ENCODE measurements at regions not wholly inside any gene's neighbourhood (a gene's known extent, or its start where the extent isn't known, plus 50 kb on each side); places are given as distances from the start of the nearest gene placed in this dataset.
"Not testable (repeated sequence)": the region's sequence is repeated elsewhere in the genome, so short reads cannot be mapped to it uniquely, and the experiment has no call there.

DNA sequence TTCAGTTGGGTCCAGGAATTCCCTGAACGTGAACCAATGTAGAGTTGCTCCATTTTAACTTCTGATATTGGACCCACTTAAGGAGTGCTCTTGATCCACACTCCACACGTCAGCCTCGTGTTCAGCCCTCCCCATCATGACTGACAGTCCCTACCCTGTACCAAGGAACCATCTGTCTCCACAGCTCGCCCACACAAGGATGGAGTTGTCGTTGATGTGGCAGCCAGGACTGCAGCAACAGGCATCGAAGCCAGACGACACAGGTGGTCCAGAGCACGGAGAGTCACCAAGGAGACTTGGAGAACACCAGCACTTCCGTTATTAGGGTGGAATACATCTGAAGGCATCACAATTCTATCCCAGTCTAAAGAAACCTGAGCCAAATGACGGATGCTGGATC lies 472.1 kb upstream of the NR3C2 start:
- Mint-ChIP-seq H3K4me3 (no peak overlapping the region), H3K9me3 (peaks cover 3% of the 10 kb centered on the region), H3K36me3 (no peaks in the 10 kb centered on the region), H3K27me3 (no peaks in the 10 kb centered on the region), H3K27ac (no peak overlapping the region), H3K4me1 (ENCODE audit: low read depth) (no peaks in the 10 kb centered on the region)
- intact Hi-C loops (cut with micrococcal nuclease), result no loop called here
- ChIA-PET CTCF (no interaction called here), POLR2A (no interaction called here)
- no peak for DNase-seq

DNA sequence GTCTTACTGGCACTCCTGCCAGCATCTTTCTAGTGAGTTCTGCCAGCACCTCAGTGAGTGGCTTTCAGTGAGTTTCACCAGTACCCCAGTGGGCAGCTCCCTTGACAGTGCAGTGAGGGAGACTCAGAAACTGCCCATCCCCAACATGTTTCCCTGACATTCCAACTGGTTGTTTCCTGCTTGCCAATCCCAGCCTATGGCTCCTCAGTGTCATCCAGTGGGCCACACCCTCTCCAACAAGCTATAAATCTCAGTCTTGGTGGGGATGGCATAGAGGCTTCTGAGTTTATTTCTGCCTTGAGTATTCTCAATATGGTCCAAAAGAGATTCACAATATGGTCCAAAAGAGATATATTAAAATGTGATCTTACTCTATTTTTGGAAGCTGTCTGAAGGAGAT lies 461.2 kb upstream of the NR3C2 start:
- ChIA-PET POLR2A (no interaction called here), CTCF (no interaction called here)
- Mint-ChIP-seq H3K4me3 (no peak overlapping the region), H3K9me3 (peaks cover 14% of the 10 kb centered on the region), H3K36me3 (peaks cover 6% of the 10 kb centered on the region), H3K4me1 (ENCODE audit: low read depth) (no peaks in the 10 kb centered on the region), H3K27me3 (no peaks in the 10 kb centered on the region), H3K27ac (no peak overlapping the region)
- DNase-seq, result no peak
- intact Hi-C loops (cut with micrococcal nuclease), result no loop called here

DNA sequence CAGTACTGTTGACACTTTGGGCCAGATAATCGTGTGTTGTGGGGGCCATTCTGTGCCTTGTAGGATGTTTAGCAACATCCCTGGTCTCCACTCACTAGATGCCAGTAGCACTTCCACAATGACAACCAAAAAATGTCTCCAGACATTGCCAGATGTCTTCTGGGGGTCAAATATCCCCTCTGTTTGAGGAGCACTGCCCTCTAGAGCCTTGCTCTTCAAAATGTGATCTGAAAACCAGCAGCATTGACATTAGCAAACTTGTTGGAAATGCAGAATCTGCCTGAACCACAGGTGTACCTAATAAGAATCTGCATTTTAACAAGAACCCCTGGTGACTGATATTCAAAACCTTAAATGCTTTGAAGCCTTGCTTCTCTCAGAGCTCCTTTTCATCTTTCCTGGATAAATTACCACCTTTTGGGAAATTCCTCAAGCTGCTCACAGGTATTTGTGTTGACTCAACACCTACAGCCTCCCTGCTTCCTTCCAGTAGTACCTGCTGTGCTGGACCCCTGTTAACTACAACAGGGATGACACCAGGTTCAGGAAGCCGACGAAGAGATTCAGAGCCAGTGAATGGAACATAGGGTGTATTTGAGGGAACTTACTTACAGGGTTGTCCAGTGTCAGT lies 459.0 kb upstream of the NR3C2 start:
- intact Hi-C loops (cut with micrococcal nuclease), result no loop called here
- Mint-ChIP-seq H3K27ac (no peak overlapping the region), H3K9me3 (peaks cover 29% of the 10 kb centered on the region), H3K36me3 (peaks cover 7% of the 10 kb centered on the region), H3K4me3 (no peak overlapping the region), H3K4me1 (ENCODE audit: low read depth) (no peaks in the 10 kb centered on the region), H3K27me3 (no peaks in the 10 kb centered on the region)
- POLR2A ChIA-PET, result no interaction called here
- CTCF ChIA-PET, result no interaction called here
- DNase-seq, result no peak

DNA sequence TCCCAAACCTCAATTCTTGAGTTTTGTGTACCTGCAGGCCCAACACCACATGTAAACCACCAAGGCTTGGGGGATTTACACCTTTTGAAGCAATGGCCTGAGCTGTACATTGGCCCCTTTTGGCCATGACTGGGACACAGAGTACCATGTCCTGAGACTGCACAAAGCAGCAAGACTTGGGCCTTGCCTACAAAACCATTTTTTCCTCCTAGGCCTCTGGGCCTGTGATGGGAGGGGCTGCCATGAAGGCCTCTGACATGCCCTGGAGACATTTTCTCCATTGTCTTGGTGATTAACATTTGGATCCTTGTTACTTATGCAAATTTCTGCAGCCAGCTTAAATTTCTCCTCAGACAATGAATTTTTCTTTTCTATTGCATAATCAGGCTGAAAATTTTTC lies 455.9 kb upstream of the NR3C2 start:
- H3K27me3 Mint-ChIP-seq; DNase-seq; CTCF ChIA-PET; H3K36me3 Mint-ChIP-seq; POLR2A ChIA-PET; H3K27ac Mint-ChIP-seq; H3K4me3 Mint-ChIP-seq; H3K4me1 Mint-ChIP-seq (ENCODE audit: low read depth); intact Hi-C loops (cut with micrococcal nuclease): not testable (repeated sequence)
- H3K9me3 Mint-ChIP-seq, result peaks cover 29% of the 10 kb centered on the region

DNA sequence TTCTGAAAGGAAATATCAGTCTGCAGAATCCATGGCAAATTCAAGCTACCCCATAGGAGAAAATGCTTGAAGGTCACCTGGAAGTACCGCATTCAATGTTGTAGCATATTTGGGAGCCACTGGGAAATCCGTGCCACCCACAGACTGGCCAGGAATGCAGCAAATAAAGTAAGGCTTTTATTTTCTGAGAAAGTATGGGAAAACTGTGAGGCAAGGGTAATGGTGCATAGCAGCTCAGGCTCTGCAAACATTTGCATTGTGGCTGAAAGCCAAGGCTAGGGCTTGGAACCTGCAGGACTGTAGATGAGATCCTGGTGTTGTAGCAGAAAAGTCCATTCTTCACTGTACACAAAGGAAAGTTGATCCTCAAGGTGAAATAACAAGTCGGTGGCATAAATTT lies 450.9 kb upstream of the NR3C2 start:
- H3K4me3 Mint-ChIP-seq, result no peak overlapping the region
- H3K9me3 Mint-ChIP-seq, result peaks cover 13% of the 10 kb centered on the region
- intact Hi-C loops (cut with micrococcal nuclease), result no loop called here
- H3K27ac Mint-ChIP-seq, result no peak overlapping the region
- no peaks in the 10 kb centered on the region for H3K36me3 Mint-ChIP-seq
- H3K4me1 Mint-ChIP-seq (ENCODE audit: low read depth), result no peaks in the 10 kb centered on the region
- no peaks in the 10 kb centered on the region for H3K27me3 Mint-ChIP-seq
- no peak for DNase-seq
- POLR2A ChIA-PET, result no interaction called here
- CTCF ChIA-PET, result no interaction called here

DNA sequence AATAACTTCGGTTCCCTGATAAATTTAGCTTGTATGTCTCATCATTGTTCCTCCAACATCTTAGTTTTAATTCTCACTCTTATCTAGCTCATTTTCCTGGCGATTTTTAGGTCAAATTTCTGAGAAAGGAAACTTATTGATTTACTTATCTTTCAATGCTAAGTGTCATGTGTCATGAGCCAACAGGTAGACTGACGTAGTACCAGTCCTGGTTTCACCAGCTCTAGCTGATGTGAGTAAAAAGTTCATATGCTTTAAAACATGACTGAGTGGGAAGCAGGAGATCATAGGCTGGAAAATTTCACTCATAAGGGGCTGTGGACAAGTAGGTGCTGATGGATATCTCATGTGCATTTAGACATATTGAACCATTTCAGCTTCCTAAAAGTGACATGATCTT lies 441.7 kb upstream of the NR3C2 start:
- intact Hi-C loops (cut with micrococcal nuclease), result no loop called here
- no peak for DNase-seq
- Mint-ChIP-seq H3K4me1 (ENCODE audit: low read depth) (no peaks in the 10 kb centered on the region), H3K27ac (no peak overlapping the region), H3K36me3 (no peaks in the 10 kb centered on the region), H3K27me3 (peaks cover 1% of the 10 kb centered on the region), H3K4me3 (no peak overlapping the region), H3K9me3 (no peaks in the 10 kb centered on the region)
- CTCF ChIA-PET, result no interaction called here
- POLR2A ChIA-PET, result no interaction called here

DNA sequence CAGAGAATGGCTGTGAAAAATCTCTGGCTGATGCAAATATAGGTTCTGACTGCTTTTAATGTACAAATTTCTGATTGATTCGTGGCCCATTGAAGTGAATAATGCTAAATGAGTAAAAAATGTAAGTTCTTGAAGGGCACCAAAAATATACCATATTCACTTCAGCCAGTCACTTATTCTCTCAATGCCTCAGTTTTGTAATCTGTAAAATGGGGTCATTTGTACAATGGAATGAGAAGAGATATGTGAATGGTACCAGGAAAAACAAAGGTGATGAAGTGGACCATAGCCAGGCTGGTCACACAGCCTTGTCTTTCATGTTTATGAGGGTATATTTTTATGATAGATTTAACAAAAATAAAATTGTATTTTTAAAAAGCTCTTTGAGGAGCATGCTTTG lies 441.2 kb upstream of the NR3C2 start:
- Mint-ChIP-seq H3K27me3 (peaks cover 1% of the 10 kb centered on the region), H3K27ac (no peak overlapping the region), H3K4me3 (no peak overlapping the region), H3K36me3 (no peaks in the 10 kb centered on the region), H3K4me1 (ENCODE audit: low read depth) (no peaks in the 10 kb centered on the region), H3K9me3 (no peaks in the 10 kb centered on the region)
- ChIA-PET POLR2A (no interaction called here), CTCF (no interaction called here)
- intact Hi-C loops (cut with micrococcal nuclease), result no loop called here
- no peak for DNase-seq

DNA sequence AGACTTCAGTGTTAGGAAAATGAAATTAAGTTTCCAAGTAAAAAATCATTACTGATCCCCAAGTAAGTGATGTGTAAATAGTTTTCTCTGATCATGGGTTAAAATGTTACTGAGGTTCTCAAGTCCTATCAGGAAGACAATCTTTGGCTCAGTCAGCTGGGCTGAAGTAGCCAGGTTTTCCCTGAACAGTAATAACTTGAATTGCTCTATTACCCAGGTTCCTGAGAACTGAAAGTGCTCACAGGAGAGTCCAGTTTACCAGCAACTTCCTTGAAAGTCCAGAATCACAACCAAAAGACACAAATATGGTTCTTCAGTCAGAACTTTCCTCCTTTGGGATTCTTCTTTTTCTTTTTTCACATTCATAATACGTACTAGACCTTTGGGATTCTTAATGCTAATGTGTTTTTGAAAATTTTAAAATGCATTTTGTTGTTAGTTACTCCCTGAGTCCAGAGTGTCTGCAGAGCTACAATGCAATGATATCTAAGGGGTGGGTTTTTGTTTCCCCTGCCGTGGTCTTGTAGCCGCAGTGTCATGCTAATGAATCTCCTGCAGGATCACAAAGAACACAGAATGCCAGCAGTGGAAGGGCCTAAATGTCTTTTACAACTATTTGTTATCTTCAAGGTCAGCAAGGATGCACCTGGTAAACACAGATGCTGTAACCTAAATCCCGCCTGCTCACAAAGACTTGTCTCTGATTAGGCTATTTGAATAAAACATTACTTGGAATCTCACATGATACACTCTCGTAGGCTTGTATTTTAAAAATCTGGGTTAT lies 439.8 kb upstream of the NR3C2 start:
- no peak for DNase-seq
- intact Hi-C loops (cut with micrococcal nuclease), result no loop called here
- no peaks in the 10 kb centered on the region for H3K4me1 Mint-ChIP-seq (ENCODE audit: low read depth)
- POLR2A ChIA-PET, result no interaction called here
- H3K27ac Mint-ChIP-seq, result no peak overlapping the region
- H3K4me3 Mint-ChIP-seq, result no peak overlapping the region
- no peaks in the 10 kb centered on the region for H3K36me3 Mint-ChIP-seq
- CTCF ChIA-PET, result no interaction called here
- H3K27me3 Mint-ChIP-seq, result no peaks in the 10 kb centered on the region
- H3K9me3 Mint-ChIP-seq, result no peaks in the 10 kb centered on the region

DNA sequence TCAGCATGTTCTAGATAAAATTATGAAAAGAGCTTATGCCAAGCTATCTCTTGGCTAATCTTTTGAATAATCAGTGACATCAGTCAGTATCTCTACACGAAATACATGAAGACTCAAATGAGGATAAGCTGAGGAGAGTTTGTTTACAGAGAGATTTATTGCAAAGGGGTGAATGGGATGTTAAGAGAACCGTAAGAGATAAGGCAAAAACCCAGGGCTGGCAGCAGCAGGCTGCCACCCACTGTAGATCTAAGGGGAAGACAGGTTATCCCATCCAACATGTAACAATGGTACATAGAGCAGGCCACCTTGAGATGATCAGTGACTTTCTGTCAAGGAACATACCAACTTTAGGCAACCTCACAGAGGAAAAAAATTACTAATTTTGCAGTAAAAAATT lies 432.1 kb upstream of the NR3C2 start:
- ChIA-PET CTCF (no interaction called here), POLR2A (no interaction called here)
- Mint-ChIP-seq H3K9me3 (no peaks in the 10 kb centered on the region), H3K4me3 (no peak overlapping the region), H3K27me3 (no peaks in the 10 kb centered on the region), H3K36me3 (no peaks in the 10 kb centered on the region), H3K4me1 (ENCODE audit: low read depth) (no peaks in the 10 kb centered on the region), H3K27ac (no peak overlapping the region)
- intact Hi-C loops (cut with micrococcal nuclease), result no loop called here
- no peak for DNase-seq

DNA sequence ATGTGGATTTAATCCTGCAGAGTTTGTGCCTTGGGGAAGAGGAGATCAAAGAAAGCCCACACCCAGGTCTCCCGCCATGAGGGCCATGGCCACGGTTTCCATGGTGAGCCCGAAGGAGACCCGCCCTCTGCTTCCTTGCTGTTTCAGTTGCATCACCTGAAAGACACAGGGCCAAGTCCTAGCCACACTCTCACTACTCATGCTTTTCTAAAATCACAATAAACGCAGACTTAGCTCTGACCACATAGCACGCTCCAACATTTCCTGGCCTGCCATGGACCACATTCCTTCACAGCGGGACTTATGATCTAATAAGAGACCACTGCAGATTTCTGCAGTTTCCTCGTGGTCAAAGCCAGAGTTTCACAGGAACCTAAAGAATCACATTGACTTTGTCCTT lies 426.0 kb upstream of the NR3C2 start:
- intact Hi-C loops (cut with micrococcal nuclease), result no loop called here
- Mint-ChIP-seq H3K36me3 (no peaks in the 10 kb centered on the region), H3K27ac (no peak overlapping the region), H3K4me3 (no peak overlapping the region), H3K9me3 (no peaks in the 10 kb centered on the region), H3K27me3 (no peaks in the 10 kb centered on the region), H3K4me1 (ENCODE audit: low read depth) (no peaks in the 10 kb centered on the region)
- CTCF ChIA-PET, result no interaction called here
- POLR2A ChIA-PET, result no interaction called here
- no peak for DNase-seq

DNA sequence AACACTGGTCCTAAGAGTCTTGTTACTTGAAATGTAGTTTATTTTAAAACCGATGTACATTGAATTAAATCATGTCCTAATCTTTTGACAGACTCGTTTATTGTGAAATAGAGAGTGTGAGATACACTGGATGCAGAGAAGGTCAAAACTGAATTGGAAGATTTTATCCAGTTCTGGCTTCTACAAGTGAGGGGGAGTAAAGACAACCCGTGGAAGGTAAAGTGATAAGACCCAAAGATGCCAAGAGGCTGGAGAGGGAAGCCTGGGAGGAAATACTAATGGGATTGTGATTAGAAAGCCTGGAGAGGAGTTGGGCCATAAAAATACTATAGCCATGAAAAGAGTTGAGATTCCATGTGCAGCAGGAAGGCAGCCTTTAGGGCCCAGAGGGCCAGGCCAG lies 424.5 kb upstream of the NR3C2 start:
- DNase-seq, result no peak
- CTCF ChIA-PET, result no interaction called here
- intact Hi-C loops (cut with micrococcal nuclease), result no loop called here

DNA sequence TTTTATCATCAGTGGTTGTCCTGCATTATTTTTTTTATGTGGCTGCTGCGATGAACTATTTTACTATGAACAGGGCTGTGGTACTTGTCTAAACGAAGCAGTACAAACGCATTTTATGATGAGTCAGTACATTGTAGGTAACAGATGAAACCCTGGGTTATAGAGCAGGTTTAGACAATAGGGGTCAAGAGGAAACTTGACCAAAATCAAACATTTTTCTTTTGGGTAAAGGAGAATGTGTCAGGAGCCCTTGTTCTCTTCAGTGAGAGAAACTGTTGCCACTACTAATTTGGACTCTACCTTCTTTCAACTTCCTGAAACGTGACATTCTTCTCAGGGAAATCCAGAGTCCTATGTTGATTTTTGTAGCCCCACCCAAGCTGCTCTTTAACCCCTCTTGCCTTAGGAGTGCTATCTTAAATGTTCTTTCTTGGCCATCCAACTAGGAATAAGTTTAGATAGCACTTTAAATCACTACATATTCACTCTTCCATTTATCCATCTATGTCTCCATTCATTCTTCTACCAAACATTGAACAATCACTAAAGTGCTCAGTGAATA lies 415.8 kb upstream of the NR3C2 start:
- Mint-ChIP-seq H3K27me3 (no peaks in the 10 kb centered on the region), H3K9me3 (peaks cover 12% of the 10 kb centered on the region), H3K36me3 (no peaks in the 10 kb centered on the region), H3K27ac (no peak overlapping the region), H3K4me3 (no peak overlapping the region), H3K4me1 (ENCODE audit: low read depth) (no peaks in the 10 kb centered on the region)
- CTCF ChIA-PET, result no interaction called here
- intact Hi-C loops (cut with micrococcal nuclease), result no loop called here
- DNase-seq, result no peak
- POLR2A ChIA-PET, result no interaction called here

More for the DNA sequence above, 424.5 kb upstream of the NR3C2 start:
- H3K9me3 Mint-ChIP-seq, result no peaks in the 10 kb centered on the region
- no peak overlapping the region for H3K4me3 Mint-ChIP-seq
- H3K4me1 Mint-ChIP-seq (ENCODE audit: low read depth), result no peaks in the 10 kb centered on the region
- H3K36me3 Mint-ChIP-seq, result no peaks in the 10 kb centered on the region
- H3K27me3 Mint-ChIP-seq, result no peaks in the 10 kb centered on the region
- POLR2A ChIA-PET, result no interaction called here
- no peak overlapping the region for H3K27ac Mint-ChIP-seq

DNA sequence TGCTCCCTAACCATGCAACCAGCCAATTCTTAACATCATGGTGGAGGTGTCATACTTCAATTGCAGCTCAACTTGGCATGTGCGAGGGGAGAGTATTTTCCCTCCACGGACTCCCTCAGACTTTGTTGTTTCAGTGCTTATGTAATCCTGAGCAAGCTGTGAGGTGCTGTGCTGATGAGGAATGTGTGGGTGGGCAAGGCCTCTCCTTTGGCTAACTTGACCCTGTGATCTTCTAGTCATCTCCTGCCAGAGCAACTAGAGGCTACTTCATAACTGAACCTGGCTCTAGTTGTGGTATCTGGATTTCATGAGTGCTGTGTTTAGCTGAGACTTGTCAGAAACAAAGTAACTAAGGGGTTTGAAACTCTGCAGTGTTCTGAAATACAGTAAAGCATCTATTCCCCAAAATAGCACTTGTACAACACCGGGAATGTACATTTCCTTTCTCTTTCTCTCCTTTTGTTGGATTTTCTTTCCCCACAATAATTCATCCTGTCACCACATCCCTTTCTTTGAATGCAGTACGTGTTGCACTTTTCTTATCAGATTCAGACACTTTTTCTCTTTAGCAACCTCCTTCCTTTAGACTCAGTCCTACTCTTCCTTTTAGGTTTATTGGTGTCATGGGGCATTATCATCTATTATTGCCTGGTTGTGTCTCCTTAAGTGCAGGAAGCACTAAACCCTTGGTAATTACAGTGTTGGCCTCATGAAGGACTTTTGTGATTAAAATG lies 415.2 kb upstream of the NR3C2 start:
- intact Hi-C loops (cut with micrococcal nuclease), result no loop called here

More for the DNA sequence above, 415.2 kb upstream of the NR3C2 start:
- Mint-ChIP-seq H3K36me3 (no peaks in the 10 kb centered on the region), H3K4me3 (no peak overlapping the region), H3K4me1 (ENCODE audit: low read depth) (no peaks in the 10 kb centered on the region), H3K27ac (no peak overlapping the region), H3K9me3 (peaks cover 12% of the 10 kb centered on the region), H3K27me3 (no peaks in the 10 kb centered on the region)
- POLR2A ChIA-PET, result no interaction called here
- CTCF ChIA-PET, result no interaction called here
- DNase-seq, result no peak

Data from activated CD4-positive, alpha-beta memory T cell treated with anti-CD3 and anti-CD28 coated beads for 36 hours (primary cell).